ENCODE measurements at regions not wholly inside any gene's neighbourhood (a gene's known extent, or its start where the extent isn't known, plus 50 kb on each side); places are given as distances from the start of the nearest gene placed in this dataset.

DNA sequence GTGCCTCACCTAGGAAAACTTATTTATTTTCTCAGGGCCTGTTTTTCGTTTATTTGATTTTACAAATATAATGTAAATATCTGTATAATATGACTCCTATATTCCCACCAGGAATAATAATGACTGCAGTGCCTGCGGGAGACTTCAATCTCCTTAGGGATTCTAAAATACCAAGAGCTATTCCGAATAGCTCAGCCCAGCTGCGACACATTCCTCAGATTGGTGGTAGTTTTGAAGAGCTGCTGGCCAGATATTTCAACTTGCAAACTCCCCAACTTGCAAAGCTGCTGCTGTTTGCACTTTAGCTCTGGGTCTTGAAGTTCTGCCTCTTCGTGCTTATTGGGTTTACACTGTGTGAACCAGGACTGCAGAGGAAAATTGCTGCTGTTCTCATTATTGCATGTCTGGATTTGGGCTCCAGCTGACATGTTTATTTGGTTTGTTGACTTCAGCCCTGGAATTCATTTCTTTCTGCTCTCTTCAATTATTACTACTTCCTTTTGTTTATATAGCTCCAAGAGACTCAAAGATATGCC is 480.2 kb upstream of the CHST9 start:
- no peak overlapping the region for H3K4me3 ChIP-seq (ENCODE audit: low read depth, low read length)
- H3K36me3 ChIP-seq (replicated peaks), result no peaks in the 10 kb centered on the region
- in situ Hi-C loops (cut with HindIII; ENCODE audit: low pct_ligation_motif_present, low sequenced_read_pairs), result no loop called here
- no peaks in the 10 kb centered on the region for H3K27me3 ChIP-seq (replicated peaks)
- TF ChIP-seq, protein P1, sequence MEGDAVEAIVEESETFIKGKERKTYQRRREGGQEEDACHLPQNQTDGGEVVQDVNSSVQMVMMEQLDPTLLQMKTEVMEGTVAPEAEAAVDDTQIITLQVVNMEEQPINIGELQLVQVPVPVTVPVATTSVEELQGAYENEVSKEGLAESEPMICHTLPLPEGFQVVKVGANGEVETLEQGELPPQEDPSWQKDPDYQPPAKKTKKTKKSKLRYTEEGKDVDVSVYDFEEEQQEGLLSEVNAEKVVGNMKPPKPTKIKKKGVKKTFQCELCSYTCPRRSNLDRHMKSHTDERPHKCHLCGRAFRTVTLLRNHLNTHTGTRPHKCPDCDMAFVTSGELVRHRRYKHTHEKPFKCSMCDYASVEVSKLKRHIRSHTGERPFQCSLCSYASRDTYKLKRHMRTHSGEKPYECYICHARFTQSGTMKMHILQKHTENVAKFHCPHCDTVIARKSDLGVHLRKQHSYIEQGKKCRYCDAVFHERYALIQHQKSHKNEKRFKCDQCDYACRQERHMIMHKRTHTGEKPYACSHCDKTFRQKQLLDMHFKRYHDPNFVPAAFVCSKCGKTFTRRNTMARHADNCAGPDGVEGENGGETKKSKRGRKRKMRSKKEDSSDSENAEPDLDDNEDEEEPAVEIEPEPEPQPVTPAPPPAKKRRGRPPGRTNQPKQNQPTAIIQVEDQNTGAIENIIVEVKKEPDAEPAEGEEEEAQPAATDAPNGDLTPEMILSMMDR (IDR thresholded peaks at IDR 0.05; ENCODE audit: low read depth, low read length, missing control alignments), result no peak
- no peak for DNase-seq
- no peak overlapping the region for H3K27ac ChIP-seq

DNA sequence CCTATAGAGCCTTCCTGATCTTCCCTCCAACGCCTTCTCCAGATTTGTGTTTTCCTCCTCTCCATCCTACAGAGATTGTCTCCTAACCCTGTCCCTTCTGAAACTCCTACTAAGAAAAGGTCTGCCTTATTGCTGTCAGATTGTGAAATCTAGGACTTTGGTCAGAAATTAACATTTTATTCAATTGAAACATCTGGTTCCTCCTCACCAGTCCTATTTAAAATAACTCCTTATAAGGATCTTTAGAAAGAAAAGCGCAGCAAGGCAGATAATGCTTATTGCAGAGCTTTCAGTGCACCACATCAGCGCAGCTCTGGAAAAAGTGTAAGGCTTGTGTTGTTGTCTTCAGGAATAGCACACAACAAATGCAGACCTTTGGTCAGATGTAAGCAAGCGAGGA is 477.8 kb upstream of the CHST9 start:
- Histone ChIP-seq H3K4me3 (ENCODE audit: low read depth, low read length) (no peak overlapping the region), H3K36me3 (replicated peaks) (no peaks in the 10 kb centered on the region), H3K27ac (no peak overlapping the region), H3K27me3 (replicated peaks) (no peaks in the 10 kb centered on the region)
- TF ChIP-seq, protein P1 (IDR thresholded peaks at IDR 0.05; ENCODE audit: low read depth, low read length, missing control alignments), result no peak
- DNase-seq, result no peak
- in situ Hi-C loops (cut with HindIII; ENCODE audit: low pct_ligation_motif_present, low sequenced_read_pairs), result no loop called here

DNA sequence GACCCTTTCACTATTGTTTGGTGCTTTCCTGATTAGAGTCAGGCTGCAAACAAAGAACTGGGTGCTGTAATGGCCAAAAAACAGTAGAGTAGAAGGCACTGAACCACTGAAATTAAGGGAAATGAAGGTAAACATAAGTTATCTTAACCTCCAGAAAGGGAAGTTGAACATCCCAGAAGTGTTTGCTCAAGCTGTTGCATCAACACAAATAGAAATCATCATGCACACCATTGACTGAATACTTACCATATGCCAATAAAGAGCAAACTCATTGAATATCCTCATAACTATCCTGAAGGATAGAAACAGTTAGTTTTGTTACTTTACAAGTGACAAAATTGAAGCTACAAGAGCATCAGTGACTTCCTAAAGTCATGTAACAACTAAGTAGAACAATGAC is 477.4 kb upstream of the CHST9 start:
- H3K27ac ChIP-seq, result no peak overlapping the region
- H3K4me3 ChIP-seq (ENCODE audit: low read depth, low read length), result no peak overlapping the region
- in situ Hi-C loops (cut with HindIII; ENCODE audit: low pct_ligation_motif_present, low sequenced_read_pairs), result no loop called here
- no peaks in the 10 kb centered on the region for H3K36me3 ChIP-seq (replicated peaks)
- TF ChIP-seq, protein P1 (IDR thresholded peaks at IDR 0.05; ENCODE audit: low read depth, low read length, missing control alignments), result no peak
- DNase-seq, result no peak
- H3K27me3 ChIP-seq (replicated peaks), result no peaks in the 10 kb centered on the region

DNA sequence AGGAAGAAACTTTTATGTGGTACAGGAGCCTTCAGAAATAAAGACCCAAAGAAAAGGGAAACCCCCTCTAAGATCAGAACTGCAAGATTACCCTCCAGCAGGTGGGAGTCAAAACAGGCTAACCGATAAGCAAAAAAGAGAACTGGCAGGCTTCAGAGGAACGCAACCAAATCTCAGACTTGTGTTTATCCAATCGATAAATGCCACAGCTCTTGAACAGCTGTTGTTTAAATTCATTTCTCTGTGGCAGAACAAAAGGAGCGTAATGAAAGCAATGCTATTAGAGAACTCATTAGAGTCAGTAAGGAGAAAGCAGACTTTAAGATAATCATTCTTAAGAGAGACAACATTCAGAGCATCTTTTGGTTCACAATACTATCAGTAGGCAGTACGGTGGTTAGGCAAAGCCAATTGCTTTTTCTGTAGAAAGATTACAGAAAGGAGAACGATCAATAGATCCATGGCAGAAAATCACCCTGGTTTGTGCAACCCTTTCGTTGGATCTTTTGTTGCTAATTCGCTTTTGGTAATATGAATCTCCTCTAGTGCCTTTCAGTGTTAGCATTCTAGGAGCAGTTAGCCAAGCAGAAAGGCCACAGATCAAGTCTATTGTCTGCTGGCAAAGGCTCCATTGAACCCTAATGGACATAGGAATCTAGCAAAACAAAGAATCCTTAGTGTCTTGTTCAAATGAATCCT is 476.4 kb upstream of the CHST9 start:
- no peak overlapping the region for H3K27ac ChIP-seq
- H3K36me3 ChIP-seq (replicated peaks), result no peaks in the 10 kb centered on the region
- no peak for DNase-seq
- H3K4me3 ChIP-seq (ENCODE audit: low read depth, low read length), result no peak overlapping the region
- TF ChIP-seq, protein P1 (IDR thresholded peaks at IDR 0.05; ENCODE audit: low read depth, low read length, missing control alignments), result no peak
- H3K27me3 ChIP-seq (replicated peaks), result no peaks in the 10 kb centered on the region
- in situ Hi-C loops (cut with HindIII; ENCODE audit: low pct_ligation_motif_present, low sequenced_read_pairs), result no loop called here

DNA sequence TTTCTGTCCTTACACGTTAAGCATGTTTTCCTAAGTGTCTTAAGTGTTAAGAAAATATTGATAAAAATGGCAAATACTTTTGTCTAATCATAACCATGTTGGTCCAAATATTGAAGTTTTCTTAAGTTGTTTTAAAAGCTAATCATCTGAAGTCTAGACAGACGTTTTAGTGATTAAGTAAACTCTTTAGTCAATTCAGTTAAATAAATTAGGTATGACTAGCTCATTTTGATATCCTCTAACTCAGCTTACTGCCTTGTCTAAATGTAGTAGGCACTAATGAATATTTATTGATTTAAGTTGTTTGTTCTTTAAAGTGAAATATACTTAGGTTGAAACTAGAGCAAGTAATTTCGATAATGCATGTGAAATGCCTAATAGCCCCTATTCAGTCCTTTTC is 471.8 kb upstream of the CHST9 start:
- TF ChIP-seq, protein P1 (IDR thresholded peaks at IDR 0.05; ENCODE audit: low read depth, low read length, missing control alignments), result no peak
- DNase-seq, result no peak
- Histone ChIP-seq H3K36me3 (replicated peaks) (no peaks in the 10 kb centered on the region), H3K27ac (no peak overlapping the region), H3K27me3 (replicated peaks) (no peaks in the 10 kb centered on the region), H3K4me3 (ENCODE audit: low read depth, low read length) (no peak overlapping the region)
- in situ Hi-C loops (cut with HindIII; ENCODE audit: low pct_ligation_motif_present, low sequenced_read_pairs), result no loop called here

Data from brain microvascular endothelial cell (primary cell).